Gastroesophageal sphincter (tissue), 4 donors: ENCODE measurements at regions not wholly inside any gene's neighbourhood (a gene's known extent, or its start where the extent isn't known, plus 50 kb on each side); places are given as distances from the start of the nearest gene placed in this dataset.

ENCODE experiments used
- ATAC-seq: fragments of 150-250 bp; one replicate; pipeline ENCODE4 v1.9.1; 2016; ENCODE audit warnings: mild to moderate bottlenecking, moderate library complexity
- H3K27ac ChIP-seq, 4 donors: fragments of 200-600 bp; sonication (generic) in 3 of 4; 1 replicate in 3 of 4; 2 replicates in 1 of 4; pipeline ENCODE4 v1.5.1; 2016 to 2019
- H3K27me3 ChIP-seq: fragments of 200-600 bp; sonication (generic); one replicate; pipeline ENCODE4 v1.5.1; 2019
- H3K36me3 ChIP-seq, 2 donors: fragments of 200-600 bp; sonication (generic); one replicate each; pipeline ENCODE4 v1.5.1; 2019; ENCODE audit warnings: control low read depth in 1 of 2
- H3K4me1 ChIP-seq, 3 donors: fragments of 200-600 bp; sonication (generic); 1 replicate in 2 of 3; 2 replicates in 1 of 3; pipeline ENCODE4 v1.5.1; 2016 to 2019; ENCODE audit warnings: control low read depth in 2 of 3
- H3K4me3 ChIP-seq, 2 donors: fragments of 200-600 bp; sonication (generic); one replicate each; pipeline ENCODE4 v1.5.1; 2019; ENCODE audit warnings: mild to moderate bottlenecking in 1 of 2, moderate library complexity in 1 of 2
- H3K9me3 ChIP-seq, 3 donors: fragments of 200-600 bp; sonication (generic); one replicate each; pipeline ENCODE4 v1.5.1; 2017 to 2019; ENCODE audit warnings: control low read depth in 2 of 3
- CTCF ChIP-seq, 4 experiments: fragments of 200-600 bp in 2 of 4; fragments of 450-650 bp in 2 of 4; sonication (generic) in 1 of 4; IDR thresholded peaks; one replicate each; pipeline ENCODE4 v1.5.1; 2017 to 2019; ENCODE audit warnings: antibody characterized with exemption in 4 of 4, mild to moderate bottlenecking in 2 of 4, moderate library complexity in 2 of 4
- EP300 ChIP-seq: sonication (generic); formaldehyde crosslinking; IDR thresholded peaks from one replicate; pipeline ENCODE4 v1.6.1; 2017; ENCODE audit warnings: antibody characterized with exemption, mild to moderate bottlenecking
- POLR2A ChIP-seq, 2 donors: fragments of 450-650 bp; IDR thresholded peaks; one replicate each; pipeline ENCODE4 v1.6.1; 2017; ENCODE audit warnings: antibody characterized with exemption in 2 of 2, mild to moderate bottlenecking in 2 of 2, moderate library complexity in 1 of 2
- POLR2AphosphoS5 ChIP-seq: sonication (generic); formaldehyde crosslinking; IDR thresholded peaks from one replicate; pipeline ENCODE4 v1.6.1; 2017; ENCODE audit warnings: antibody characterized with exemption
- WGBS, 2 donors: methylation state at CpG; one replicate each; pipeline ENCODE4 v1.1.5; 2018; ENCODE audit warnings: low coverage in 1 of 2; 5-methylcytosine and 5-hydroxymethylcytosine counted together

GRCh38 chr9:87392086-87392485, 105.6 kb upstream of the DAPK1 start:
- no peaks in the 10 kb centered on the region for H3K27me3 ChIP-seq
- H3K36me3 ChIP-seq: no peaks in the 10 kb centered on the region
- H3K4me3 ChIP-seq: no peak overlapping the region
- WGBS, 2 donors: 86 to 93% methylated on average over 2 of the region's 2 CpGs
- ATAC-seq: no peak
- H3K4me1 ChIP-seq: no peaks in the 10 kb centered on the region
- H3K9me3 ChIP-seq: no peaks in the 10 kb centered on the region
- TF ChIP-seq CTCF (IDR thresholded peaks at IDR 0.05) (no peak), POLR2AphosphoS5 (no peak), POLR2A (IDR thresholded peaks at IDR 0.05) (no peak), EP300 (no peak)
- no peak overlapping the region for H3K27ac ChIP-seq

GRCh38 chr9:87393706-87394230, 103.9 kb upstream of the DAPK1 start:
- 86 to 100% methylated on average over 1 to 4 of the region's 4 CpGs for WGBS, 2 donors
- no peak for ATAC-seq
- H3K4me1 ChIP-seq: no peaks in the 10 kb centered on the region
- no peak for TF ChIP-seq EP300
- TF ChIP-seq CTCF (IDR thresholded peaks at IDR 0.05): no peak
- TF ChIP-seq POLR2AphosphoS5: no peak
- no peak for TF ChIP-seq POLR2A (IDR thresholded peaks at IDR 0.05)
- no peak overlapping the region for H3K27ac ChIP-seq
- no peak overlapping the region for H3K4me3 ChIP-seq
- H3K9me3 ChIP-seq: no peaks in the 10 kb centered on the region
- H3K36me3 ChIP-seq: no peaks in the 10 kb centered on the region
- H3K27me3 ChIP-seq: no peaks in the 10 kb centered on the region

- no peak overlapping the region for H3K4me3 ChIP-seq
- no peaks in the 10 kb centered on the region for H3K27me3 ChIP-seq
- no peaks in the 10 kb centered on the region for H3K9me3 ChIP-seq
- 47 to 51% methylated on average over 7 to 11 of the region's 11 CpGs for WGBS, 2 donors
- H3K36me3 ChIP-seq: no peaks in the 10 kb centered on the region
- ATAC-seq: no peak
- H3K27ac ChIP-seq: no peak overlapping the region
- TF ChIP-seq EP300: no peak
- TF ChIP-seq POLR2AphosphoS5: no peak
- TF ChIP-seq POLR2A (IDR thresholded peaks at IDR 0.05): no peak
- no peak for TF ChIP-seq CTCF (IDR thresholded peaks at IDR 0.05)
- H3K4me1 ChIP-seq: no peaks in the 10 kb centered on the region
Measured at GRCh38 chr9:87395804-87396479, 101.7 kb upstream of the DAPK1 start.

GRCh38 chr9:87401681-87402080, 96.0 kb upstream of the DAPK1 start:
- WGBS, 2 donors: 80 to 86% methylated on average over 7 of the region's 7 CpGs
- H3K27ac ChIP-seq: no peak overlapping the region
- no peaks in the 10 kb centered on the region for H3K9me3 ChIP-seq

More at GRCh38 chr9:87401681-87402080, 96.0 kb upstream of the DAPK1 start:
- Histone ChIP-seq H3K4me1 (no peaks in the 10 kb centered on the region), H3K27me3 (no peaks in the 10 kb centered on the region), H3K4me3 (no peak overlapping the region), H3K36me3 (no peaks in the 10 kb centered on the region)
- ATAC-seq: no peak
- TF ChIP-seq POLR2A (IDR thresholded peaks at IDR 0.05) (no peak), CTCF (IDR thresholded peaks at IDR 0.05) (no peak), POLR2AphosphoS5 (no peak), EP300 (no peak)
